ENCODE measurements at regions not wholly inside any gene's neighbourhood (a gene's known extent, or its start where the extent isn't known, plus 50 kb on each side); places are given as distances from the start of the nearest gene placed in this dataset.

DNA sequence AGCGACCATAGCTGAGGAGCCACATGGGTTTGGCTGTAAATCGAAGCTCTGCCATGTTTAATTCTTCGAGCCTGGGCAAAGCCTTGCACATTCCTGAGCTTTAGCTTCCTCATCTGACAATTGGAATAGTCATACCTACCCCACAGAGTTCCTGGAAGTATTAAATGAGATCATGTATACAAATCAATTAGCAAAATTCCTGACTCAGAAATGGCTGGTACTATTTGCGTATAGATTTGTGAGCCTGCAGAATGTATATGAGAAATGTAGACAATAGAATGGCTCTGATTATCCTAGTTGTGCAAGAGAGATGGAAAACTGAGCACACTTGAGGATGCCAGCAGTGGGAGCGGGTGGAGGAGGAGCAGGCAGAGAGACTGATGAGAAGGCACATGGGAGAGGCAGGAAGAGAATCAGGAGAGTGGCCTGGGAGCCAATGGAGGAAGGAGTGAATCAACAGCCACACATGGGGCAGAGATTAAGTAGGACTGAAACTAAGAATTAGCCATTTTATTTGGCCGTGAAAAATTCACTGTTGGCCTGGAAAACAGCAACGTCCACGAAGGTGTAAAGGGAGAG lies 128.0 kb upstream of the C1GALT1 start:
- H3K9me3 ChIP-seq, result no peaks in the 10 kb centered on the region
- H3K27ac ChIP-seq, result no peak overlapping the region
- no peak overlapping the region for H3K4me3 ChIP-seq
- DNase-seq, result no peak
- intact Hi-C loops (cut with DNase I), result no loop called here
- 84 to 92% methylated on average over 8 of the region's 8 CpGs for WGBS, 2 donors
- H3K27me3 ChIP-seq, result no peaks in the 10 kb centered on the region
- TF ChIP-seq EP300 (IDR thresholded peaks at IDR 0.05) (no peak), POLR2A (IDR thresholded peaks at IDR 0.05) (no peak), POLR2AphosphoS5 (IDR thresholded peaks at IDR 0.05) (no peak)
- TF ChIP-seq, protein P1, sequence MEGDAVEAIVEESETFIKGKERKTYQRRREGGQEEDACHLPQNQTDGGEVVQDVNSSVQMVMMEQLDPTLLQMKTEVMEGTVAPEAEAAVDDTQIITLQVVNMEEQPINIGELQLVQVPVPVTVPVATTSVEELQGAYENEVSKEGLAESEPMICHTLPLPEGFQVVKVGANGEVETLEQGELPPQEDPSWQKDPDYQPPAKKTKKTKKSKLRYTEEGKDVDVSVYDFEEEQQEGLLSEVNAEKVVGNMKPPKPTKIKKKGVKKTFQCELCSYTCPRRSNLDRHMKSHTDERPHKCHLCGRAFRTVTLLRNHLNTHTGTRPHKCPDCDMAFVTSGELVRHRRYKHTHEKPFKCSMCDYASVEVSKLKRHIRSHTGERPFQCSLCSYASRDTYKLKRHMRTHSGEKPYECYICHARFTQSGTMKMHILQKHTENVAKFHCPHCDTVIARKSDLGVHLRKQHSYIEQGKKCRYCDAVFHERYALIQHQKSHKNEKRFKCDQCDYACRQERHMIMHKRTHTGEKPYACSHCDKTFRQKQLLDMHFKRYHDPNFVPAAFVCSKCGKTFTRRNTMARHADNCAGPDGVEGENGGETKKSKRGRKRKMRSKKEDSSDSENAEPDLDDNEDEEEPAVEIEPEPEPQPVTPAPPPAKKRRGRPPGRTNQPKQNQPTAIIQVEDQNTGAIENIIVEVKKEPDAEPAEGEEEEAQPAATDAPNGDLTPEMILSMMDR (IDR thresholded peaks at IDR 0.05), result no peak
- H3K36me3 ChIP-seq, result no peaks in the 10 kb centered on the region
- H3K4me1 ChIP-seq, result no peaks in the 10 kb centered on the region

DNA sequence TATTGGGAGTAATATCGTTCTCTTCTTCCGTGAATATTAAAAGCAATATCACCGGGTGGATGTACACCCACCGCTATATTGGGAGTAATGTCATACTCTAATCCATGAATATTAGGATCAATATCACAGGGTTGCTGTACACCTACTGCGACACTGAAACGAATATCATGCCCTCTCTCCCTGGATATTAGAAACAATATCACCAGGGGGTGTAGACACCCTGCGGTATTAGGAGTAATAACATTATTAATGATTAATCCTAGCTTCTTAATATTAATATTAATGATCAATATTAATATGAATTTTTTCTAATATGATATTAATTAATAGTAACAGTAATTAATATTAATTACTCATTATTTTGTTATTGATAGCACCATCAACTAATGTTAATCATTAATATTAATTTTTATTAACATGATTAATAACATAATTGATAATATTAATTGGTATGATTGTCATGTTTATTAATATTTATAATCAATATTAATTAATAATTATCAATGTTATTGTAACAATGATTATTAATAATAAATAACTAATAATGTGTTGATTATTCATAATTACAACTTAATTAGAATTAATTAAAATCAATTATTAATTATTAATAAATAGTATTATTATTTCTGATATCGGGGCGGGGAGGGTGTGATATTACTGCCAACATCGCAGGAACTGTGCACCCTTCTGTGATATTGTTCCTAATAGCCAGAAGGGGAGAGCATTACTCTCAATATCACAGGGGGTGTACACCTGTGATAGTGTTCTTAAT lies 121.3 kb upstream of the C1GALT1 start:
- Histone ChIP-seq H3K27ac (no peak overlapping the region), H3K36me3 (no peaks in the 10 kb centered on the region), H3K4me3 (no peak overlapping the region), H3K27me3 (no peaks in the 10 kb centered on the region), H3K9me3 (no peaks in the 10 kb centered on the region), H3K4me1 (no peaks in the 10 kb centered on the region)
- no peak for DNase-seq
- WGBS, 2 donors, result 94 to 97% methylated on average over 10 of the region's 10 CpGs
- TF ChIP-seq POLR2A (IDR thresholded peaks at IDR 0.05) (no peak), EP300 (IDR thresholded peaks at IDR 0.05) (no peak)
- intact Hi-C loops (cut with DNase I), result no loop called here

DNA sequence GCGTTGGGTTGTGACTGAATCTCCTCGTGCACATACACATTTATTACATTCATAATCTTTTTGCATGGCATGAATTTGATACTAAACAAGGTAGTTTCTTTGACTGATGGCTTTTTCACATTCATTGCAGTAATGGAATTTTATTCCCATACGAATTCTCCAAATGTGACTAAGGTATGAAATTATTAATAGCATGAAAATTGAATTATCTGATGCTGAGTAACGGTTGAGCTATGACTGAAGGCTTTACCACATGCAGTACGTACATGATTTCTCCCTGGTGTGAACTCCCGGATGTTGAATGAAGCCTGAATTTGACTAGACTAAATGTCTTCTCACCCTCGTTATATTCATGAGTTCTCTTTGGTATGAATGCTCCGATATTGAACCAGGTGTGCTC lies 104.4 kb upstream of the C1GALT1 start:
- Histone ChIP-seq H3K36me3 (no peaks in the 10 kb centered on the region), H3K4me1 (no peaks in the 10 kb centered on the region), H3K9me3 (no peaks in the 10 kb centered on the region), H3K27me3 (no peaks in the 10 kb centered on the region), H3K27ac (no peak overlapping the region), H3K4me3 (no peak overlapping the region)
- TF ChIP-seq, protein P1 (IDR thresholded peaks at IDR 0.05), result no peak
- TF ChIP-seq POLR2AphosphoS5 (IDR thresholded peaks at IDR 0.05) (no peak), POLR2A (IDR thresholded peaks at IDR 0.05) (no peak), EP300 (IDR thresholded peaks at IDR 0.05) (no peak)
- intact Hi-C loops (cut with DNase I), result no loop called here
- DNase-seq, result no peak
- WGBS, 2 donors, result 86 to 92% methylated on average over 8 of the region's 8 CpGs

DNA sequence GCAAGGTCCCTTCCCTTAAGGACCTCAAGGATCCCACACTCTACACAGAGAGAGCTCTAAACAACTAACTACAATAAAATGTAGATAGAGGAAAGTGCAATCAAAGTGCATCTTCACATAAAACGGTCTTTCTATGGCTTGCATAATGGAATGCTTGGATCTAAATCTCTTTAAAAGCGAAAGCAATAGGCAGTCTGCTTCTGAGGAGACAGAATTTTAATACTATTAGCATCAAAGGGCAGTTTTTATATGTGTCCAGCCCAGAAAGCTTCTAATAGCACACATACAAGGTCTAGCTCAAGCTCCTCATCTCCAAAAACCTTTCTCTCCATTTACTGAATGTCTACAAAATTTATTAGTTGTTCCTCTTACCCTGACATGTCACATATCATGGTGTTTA lies 101.5 kb upstream of the C1GALT1 start:
- intact Hi-C loops (cut with DNase I), result no loop called here
- WGBS, 2 donors, result 41 to 53% methylated on average over 2 of the region's 2 CpGs
- no peaks in the 10 kb centered on the region for H3K4me1 ChIP-seq
- H3K27me3 ChIP-seq, result no peaks in the 10 kb centered on the region
- TF ChIP-seq POLR2A (IDR thresholded peaks at IDR 0.05) (no peak), EP300 (IDR thresholded peaks at IDR 0.05) (no peak), POLR2AphosphoS5 (IDR thresholded peaks at IDR 0.05) (no peak)
- TF ChIP-seq, protein P1 (IDR thresholded peaks at IDR 0.05), result no peak
- no peak for DNase-seq
- no peak overlapping the region for H3K27ac ChIP-seq
- no peak overlapping the region for H3K4me3 ChIP-seq
- H3K9me3 ChIP-seq, result no peaks in the 10 kb centered on the region
- H3K36me3 ChIP-seq, result no peaks in the 10 kb centered on the region

DNA sequence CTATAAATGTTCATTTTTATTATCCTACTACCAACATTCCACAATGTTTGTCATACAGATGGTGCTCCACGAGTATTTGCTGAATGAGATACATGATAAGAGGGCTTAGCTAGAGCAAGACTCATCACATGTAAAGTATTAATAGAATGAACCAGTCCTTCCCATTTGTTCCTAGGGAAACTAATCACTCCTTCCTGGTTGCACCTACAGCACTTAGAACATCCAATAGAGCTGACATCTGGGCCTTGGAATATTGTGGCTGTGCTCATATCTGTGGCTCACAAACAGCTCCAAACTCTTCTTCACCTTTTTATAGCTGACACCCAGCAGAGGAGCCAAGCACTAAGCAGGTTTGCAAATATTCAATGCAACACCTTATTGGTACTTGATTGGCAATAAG lies 91.9 kb upstream of the C1GALT1 start:
- Histone ChIP-seq H3K27me3 (no peaks in the 10 kb centered on the region), H3K27ac (no peak overlapping the region), H3K4me3 (no peak overlapping the region), H3K4me1 (peaks cover 0 to 7% (median 0%) of the 10 kb centered on the region in 4 donors), H3K9me3 (no peaks in the 10 kb centered on the region), H3K36me3 (no peaks in the 10 kb centered on the region)
- TF ChIP-seq POLR2AphosphoS5 (IDR thresholded peaks at IDR 0.05) (no peak), EP300 (IDR thresholded peaks at IDR 0.05) (no peak)
- WGBS, 2 donors, result 50 to 71% methylated on average over 1 of the region's 1 CpG
- intact Hi-C loops (cut with DNase I), result no loop called here
- no peak for DNase-seq

All from sigmoid colon (tissue), 6 donors.